Uterus (tissue), 2 donors: ENCODE measurements at regions not wholly inside any gene's neighbourhood (a gene's known extent, or its start where the extent isn't known, plus 50 kb on each side); places are given as distances from the start of the nearest gene placed in this dataset.

ENCODE experiments used
- POLR2A ChIP-seq, 2 donors: fragments of 450-650 bp; IDR thresholded peaks; one replicate each; pipeline ENCODE4 v1.6.1; 2016; ENCODE audit warnings: antibody characterized with exemption in 2 of 2, mild to moderate bottlenecking in 1 of 2, moderate library complexity in 1 of 2
- TF ChIP-seq, protein P1 (sequence below), 4 experiments: fragments of 200-600 bp in 2 of 4; fragments of 450-650 bp in 2 of 4; sonication (generic) in 2 of 4; IDR thresholded peaks; one replicate each; pipeline ENCODE4 v1.5.1; 2016 to 2019; ENCODE audit warnings: antibody characterized with exemption in 4 of 4, mild to moderate bottlenecking in 2 of 4, moderate library complexity in 1 of 4

DNA sequence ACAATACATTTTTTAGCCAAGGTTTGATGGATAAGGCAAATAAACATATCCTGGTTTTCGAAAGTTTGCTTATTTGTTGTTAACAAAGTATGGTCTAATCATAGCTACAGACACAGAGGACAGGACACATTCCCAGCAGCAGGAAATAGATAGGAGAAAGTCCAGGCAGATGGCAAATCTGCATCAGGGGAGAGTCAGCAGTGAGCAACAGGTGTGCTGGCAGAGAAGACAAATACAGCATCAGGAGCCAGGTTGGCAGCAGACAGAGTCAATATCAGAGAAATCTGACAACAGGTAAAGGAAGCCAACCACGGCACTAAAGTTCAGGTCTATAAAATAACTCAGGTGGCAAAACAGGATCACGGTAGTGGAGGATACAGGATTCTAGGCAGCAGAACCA lies 210.7 kb upstream of the PTBP2 start:
- TF ChIP-seq, protein P1, sequence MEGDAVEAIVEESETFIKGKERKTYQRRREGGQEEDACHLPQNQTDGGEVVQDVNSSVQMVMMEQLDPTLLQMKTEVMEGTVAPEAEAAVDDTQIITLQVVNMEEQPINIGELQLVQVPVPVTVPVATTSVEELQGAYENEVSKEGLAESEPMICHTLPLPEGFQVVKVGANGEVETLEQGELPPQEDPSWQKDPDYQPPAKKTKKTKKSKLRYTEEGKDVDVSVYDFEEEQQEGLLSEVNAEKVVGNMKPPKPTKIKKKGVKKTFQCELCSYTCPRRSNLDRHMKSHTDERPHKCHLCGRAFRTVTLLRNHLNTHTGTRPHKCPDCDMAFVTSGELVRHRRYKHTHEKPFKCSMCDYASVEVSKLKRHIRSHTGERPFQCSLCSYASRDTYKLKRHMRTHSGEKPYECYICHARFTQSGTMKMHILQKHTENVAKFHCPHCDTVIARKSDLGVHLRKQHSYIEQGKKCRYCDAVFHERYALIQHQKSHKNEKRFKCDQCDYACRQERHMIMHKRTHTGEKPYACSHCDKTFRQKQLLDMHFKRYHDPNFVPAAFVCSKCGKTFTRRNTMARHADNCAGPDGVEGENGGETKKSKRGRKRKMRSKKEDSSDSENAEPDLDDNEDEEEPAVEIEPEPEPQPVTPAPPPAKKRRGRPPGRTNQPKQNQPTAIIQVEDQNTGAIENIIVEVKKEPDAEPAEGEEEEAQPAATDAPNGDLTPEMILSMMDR (IDR thresholded peaks at IDR 0.05): no peak
- TF ChIP-seq POLR2A (IDR thresholded peaks at IDR 0.05): no peak
